ENCODE measurements at regions not wholly inside any gene's neighbourhood (a gene's known extent, or its start where the extent isn't known, plus 50 kb on each side); places are given as distances from the start of the nearest gene placed in this dataset.

GRCh38 chr1:217097819-217098218, 374.6 kb upstream of the ESRRG start:
- no peak for DNase-seq (ENCODE audit: low read depth in 4 of 4, low spot score in 3 of 4)

GRCh38 chr1:217096200-217096599, 373.0 kb upstream of the ESRRG start:
- no peak for DNase-seq (ENCODE audit: low read depth in 4 of 4, low spot score in 3 of 4)

GRCh38 chr1:217095050-217095622, 371.9 kb upstream of the ESRRG start:
- no peak for DNase-seq (ENCODE audit: low read depth in 4 of 4, low spot score in 3 of 4)

GRCh38 chr1:217091561-217091960, 368.3 kb upstream of the ESRRG start:
- no peak for DNase-seq (ENCODE audit: low read depth in 4 of 4, low spot score in 3 of 4)

- no peak for DNase-seq (ENCODE audit: low read depth in 4 of 4, low spot score in 3 of 4)
Measured at GRCh38 chr1:217090060-217090911, 367.1 kb upstream of the ESRRG start.

- DNase-seq (ENCODE audit: low read depth in 4 of 4, low spot score in 3 of 4): peak in 1 of 4 donors; percentile 55
Measured at GRCh38 chr1:217089361-217090014, 366.3 kb upstream of the ESRRG start.

- DNase-seq (ENCODE audit: low read depth in 4 of 4, low spot score in 3 of 4): no peak
Measured at GRCh38 chr1:217088521-217089284, 365.5 kb upstream of the ESRRG start.

GRCh38 chr1:217088011-217088410, 364.8 kb upstream of the ESRRG start:
- DNase-seq (ENCODE audit: low read depth in 4 of 4, low spot score in 3 of 4): no peak

- no peak for DNase-seq (ENCODE audit: low read depth in 4 of 4, low spot score in 3 of 4)
Measured at GRCh38 chr1:217079584-217079983, 356.4 kb upstream of the ESRRG start.

GRCh38 chr1:217078959-217079358, 355.7 kb upstream of the ESRRG start:
- DNase-seq (ENCODE audit: low read depth in 4 of 4, low spot score in 3 of 4): no peak

GRCh38 chr1:217078078-217078690, 355.0 kb upstream of the ESRRG start:
- no peak for DNase-seq (ENCODE audit: low read depth in 4 of 4, low spot score in 3 of 4)

- no peak for DNase-seq (ENCODE audit: low read depth in 4 of 4, low spot score in 3 of 4)
Measured at GRCh38 chr1:217077426-217077825, 354.2 kb upstream of the ESRRG start.

GRCh38 chr1:217076902-217077301, 353.7 kb upstream of the ESRRG start:
- no peak for DNase-seq (ENCODE audit: low read depth in 4 of 4, low spot score in 3 of 4)

GRCh38 chr1:217072926-217073325, 349.7 kb upstream of the ESRRG start:
- no peak for DNase-seq (ENCODE audit: low read depth in 4 of 4, low spot score in 3 of 4)

GRCh38 chr1:217067642-217068041, 344.4 kb upstream of the ESRRG start:
- DNase-seq (ENCODE audit: low read depth in 4 of 4, low spot score in 3 of 4): no peak

- DNase-seq (ENCODE audit: low read depth in 4 of 4, low spot score in 3 of 4): no peak
Measured at GRCh38 chr1:217066794-217067193, 343.6 kb upstream of the ESRRG start.

- no peak for DNase-seq (ENCODE audit: low read depth in 4 of 4, low spot score in 3 of 4)
Measured at GRCh38 chr1:217063172-217063908, 340.1 kb upstream of the ESRRG start.

GRCh38 chr1:217062586-217062985, 339.4 kb upstream of the ESRRG start:
- no peak for DNase-seq (ENCODE audit: low read depth in 4 of 4, low spot score in 3 of 4)

- DNase-seq (ENCODE audit: low read depth in 4 of 4, low spot score in 3 of 4): no peak
Measured at GRCh38 chr1:217059401-217059800, 336.2 kb upstream of the ESRRG start.

GRCh38 chr1:217053676-217054075, 330.4 kb upstream of the ESRRG start:
- DNase-seq (ENCODE audit: low read depth in 4 of 4, low spot score in 3 of 4): no peak
